PC-9 (cell line): ENCODE measurements at regions not wholly inside any gene's neighbourhood (a gene's known extent, or its start where the extent isn't known, plus 50 kb on each side); places are given as distances from the start of the nearest gene placed in this dataset.
"Not testable (repeated sequence)": the region's sequence is repeated elsewhere in the genome, so short reads cannot be mapped to it uniquely, and the experiment has no call there.

Experiments
- BruUV-seq: library from RNA; stranded (reverse); fragments of 400-500 nt; replicated peaks from 2 replicates; lab custom pipeline; 2021; lab: Mats Ljungman, UMichigan
- CTCF ChIA-PET: fragments of 300-600 bp; sonication (Branson Sonifier 250); formaldehyde crosslinking; loops from one replicate; lab custom pipeline; 2022; ENCODE audit warnings: antibody characterized with exemption; lab: Charles Lee
- POLR2A ChIA-PET: fragments of 300-600 bp; sonication (Branson Sonifier 250); formaldehyde crosslinking; loops from one replicate; lab custom pipeline; 2022; ENCODE audit warnings: antibody characterized with exemption; ENCODE audit not compliant: unreplicated experiment; lab: Charles Lee
- DNase-seq, 2 experiments: peaks; one replicate each; pipeline versions ENCODE4 v3.0.0 to v3.0.0-alpha.2; 2015 to 2022; ENCODE audit warnings: mixed read lengths in 1 of 2
- H2AFZ ChIP-seq: fragments of 200-600 bp; sonication (generic); 2 replicates; pipeline ENCODE4 v1.8.1; 2017; ENCODE audit warnings: antibody characterized with exemption
- H3F3A ChIP-seq: fragments of 200-600 bp; sonication (generic); 2 replicates; pipeline ENCODE4 v1.8.1; 2017; ENCODE audit warnings: antibody characterized with exemption, mild to moderate bottlenecking, low read depth; ENCODE audit not compliant: insufficient read depth
- H3K27ac ChIP-seq: fragments of 200-600 bp; sonication (generic); 2 replicates; pipeline ENCODE4 v1.6.1; 2016; ENCODE audit warnings: mixed run types
- H3K27me3 ChIP-seq: fragments of 200-600 bp; sonication (generic); 2 replicates; pipeline ENCODE4 v1.6.1; 2016; ENCODE audit warnings: low read depth, mixed run types; ENCODE audit not compliant: insufficient read depth
- H3K36me3 ChIP-seq: fragments of 200-600 bp; sonication (generic); 2 replicates; pipeline ENCODE4 v1.6.1; 2016; ENCODE audit warnings: low read depth, mixed run types
- H3K4me1 ChIP-seq: fragments of 200-600 bp; sonication (generic); replicated peaks from 2 replicates; pipeline ENCODE4 v1.6.1; 2016; ENCODE audit warnings: mixed run types; ENCODE audit not compliant: insufficient read depth
- H3K4me2 ChIP-seq: fragments of 200-600 bp; sonication (generic); 2 replicates; pipeline ENCODE4 v1.6.1; 2017; ENCODE audit warnings: mixed run types
- H3K4me3 ChIP-seq: fragments of 200-600 bp; sonication (generic); 2 replicates; pipeline ENCODE4 v1.6.1; 2016; ENCODE audit warnings: mixed run types
- H3K79me2 ChIP-seq: fragments of 200-600 bp; sonication (generic); 2 replicates; pipeline ENCODE4 v1.6.1; 2017; ENCODE audit warnings: low read depth, mixed run types
- H3K9me2 ChIP-seq: fragments of 200-600 bp; sonication (generic); 2 replicates; pipeline ENCODE4 v1.8.1; 2017; ENCODE audit warnings: mild to moderate bottlenecking; ENCODE audit not compliant: insufficient read depth
- H3K9me3 ChIP-seq: fragments of 200-600 bp; sonication (generic); 2 replicates; pipeline ENCODE4 v1.8.1; 2016; ENCODE audit warnings: low read depth; ENCODE audit not compliant: insufficient read depth
- H4K20me1 ChIP-seq: fragments of 200-600 bp; sonication (generic); 2 replicates; pipeline ENCODE4 v1.8.1; 2017; ENCODE audit not compliant: insufficient read depth
- intact Hi-C: fragments of 100-400 bp; cut with micrococcal nuclease; formaldehyde crosslinking; loops from one replicate; pipeline ENCODE4 v1.10.0; 2022; ENCODE audit not compliant: unreplicated experiment

DNA sequence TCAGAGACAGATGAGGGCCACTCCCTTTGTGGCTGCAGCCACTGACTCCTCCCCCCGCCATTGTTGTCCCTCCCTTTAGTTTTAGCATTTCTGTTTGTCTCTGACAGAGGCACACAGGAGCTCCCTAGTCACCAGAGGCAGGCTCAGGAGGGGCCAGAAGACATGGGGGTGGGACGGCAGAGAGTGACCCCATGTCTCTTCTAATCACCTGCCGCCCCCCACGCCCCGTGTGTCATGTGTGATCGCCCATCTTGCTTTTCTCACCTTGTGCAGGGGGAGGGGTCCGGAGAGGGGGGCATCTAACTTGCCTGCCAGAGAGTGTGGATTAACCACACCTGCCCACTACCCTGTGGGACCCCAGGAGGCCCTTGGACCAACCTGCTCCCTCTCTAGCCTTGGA, 246.7 kb upstream of the TP53TG3C start:
- POLR2A ChIA-PET, H3K9me3 ChIP-seq, H3K36me3 ChIP-seq, H3K27me3 ChIP-seq, H4K20me1 ChIP-seq, H3K4me2 ChIP-seq, H3F3A ChIP-seq, BruUV-seq, CTCF ChIA-PET, H2AFZ ChIP-seq, H3K4me3 ChIP-seq, H3K27ac ChIP-seq, DNase-seq, H3K4me1 ChIP-seq, H3K79me2 ChIP-seq, H3K9me2 ChIP-seq, intact Hi-C loops: not testable (repeated sequence)

DNA sequence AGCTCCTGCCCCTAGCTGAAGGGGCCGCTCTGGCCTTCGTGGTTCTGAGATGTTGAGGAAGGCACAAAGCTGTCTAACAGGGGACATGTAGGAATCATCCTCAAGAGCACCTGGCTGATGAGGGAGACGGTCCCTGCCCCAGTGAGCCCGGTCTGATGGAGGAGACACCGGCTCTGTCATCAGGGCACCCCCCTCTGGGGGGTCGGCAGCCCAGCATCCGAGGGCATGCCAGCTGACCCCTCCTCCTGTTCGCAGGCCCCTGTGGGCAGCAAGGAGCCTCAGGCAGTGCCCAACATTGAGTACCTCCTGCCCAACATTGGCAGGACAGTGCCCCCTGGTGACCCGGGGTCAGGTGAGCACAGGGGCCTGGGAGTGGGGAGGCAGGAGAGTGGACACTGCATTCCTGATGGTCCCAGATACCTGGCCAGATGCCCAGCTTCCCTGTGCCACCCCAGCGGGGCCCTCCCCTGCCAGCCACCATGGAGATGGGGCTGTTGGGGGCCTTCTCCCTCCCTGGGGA, 247.9 kb upstream of the TP53TG3C start:
- H2AFZ ChIP-seq, H3K9me3 ChIP-seq, H3K27me3 ChIP-seq, intact Hi-C loops, H3K4me2 ChIP-seq, H3K79me2 ChIP-seq, DNase-seq, H3K36me3 ChIP-seq, CTCF ChIA-PET, BruUV-seq, POLR2A ChIA-PET, H3K4me3 ChIP-seq, H3K4me1 ChIP-seq, H3K9me2 ChIP-seq, H3F3A ChIP-seq, H3K27ac ChIP-seq, H4K20me1 ChIP-seq: not testable (repeated sequence)

DNA sequence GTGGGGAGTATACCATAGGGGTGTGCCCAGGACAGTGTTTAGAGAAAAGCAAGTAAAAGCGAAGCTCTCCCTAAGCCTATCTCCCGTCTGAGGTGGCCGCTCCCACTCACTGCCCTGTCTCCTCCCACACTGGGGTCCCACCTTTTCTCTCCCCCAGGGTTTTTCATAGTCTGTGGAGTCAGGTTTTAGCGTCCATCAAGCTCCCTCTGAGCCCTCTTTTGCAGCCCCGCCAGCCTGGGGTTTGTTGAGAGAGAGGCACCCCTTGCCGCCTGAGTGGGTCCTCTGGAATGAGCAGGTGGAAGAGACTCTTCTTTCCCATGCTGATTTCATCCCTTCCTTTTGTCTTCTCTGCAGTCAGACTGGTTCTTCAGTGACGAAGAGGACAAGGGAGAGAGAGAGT, 248.7 kb upstream of the TP53TG3C start:
- H3K4me3 ChIP-seq, POLR2A ChIA-PET, DNase-seq, H3F3A ChIP-seq, CTCF ChIA-PET, H3K4me1 ChIP-seq, BruUV-seq, H3K9me3 ChIP-seq, H2AFZ ChIP-seq, H3K79me2 ChIP-seq, H3K27me3 ChIP-seq, H3K36me3 ChIP-seq, intact Hi-C loops, H3K4me2 ChIP-seq, H4K20me1 ChIP-seq, H3K27ac ChIP-seq, H3K9me2 ChIP-seq: not testable (repeated sequence)

DNA sequence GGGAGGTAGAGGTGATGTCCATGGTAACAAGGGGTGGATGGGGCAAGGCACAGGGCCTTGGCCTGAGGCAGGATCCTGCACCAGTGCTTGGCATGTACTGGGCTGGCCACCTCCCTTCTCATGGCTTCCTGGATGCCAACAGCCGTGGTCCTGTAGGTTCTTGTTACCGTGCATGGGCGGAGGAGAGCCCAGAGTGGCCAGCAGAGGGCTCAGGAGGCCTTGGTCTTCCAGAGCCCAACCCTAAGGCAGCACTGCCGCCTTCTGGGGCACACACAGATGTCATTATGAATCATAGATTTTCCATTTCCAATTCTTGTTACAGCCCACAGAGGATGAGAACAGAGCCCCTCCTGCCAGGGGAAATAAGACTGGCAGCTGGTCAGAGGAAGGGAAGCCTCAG, 254.2 kb upstream of the TP53TG3C start:
- H3K27ac ChIP-seq, H3F3A ChIP-seq, DNase-seq, POLR2A ChIA-PET, H3K4me2 ChIP-seq, H3K4me3 ChIP-seq, H3K4me1 ChIP-seq, H3K36me3 ChIP-seq, CTCF ChIA-PET, intact Hi-C loops, BruUV-seq, H2AFZ ChIP-seq, H3K9me3 ChIP-seq, H3K9me2 ChIP-seq, H3K79me2 ChIP-seq, H4K20me1 ChIP-seq, H3K27me3 ChIP-seq: not testable (repeated sequence)

DNA sequence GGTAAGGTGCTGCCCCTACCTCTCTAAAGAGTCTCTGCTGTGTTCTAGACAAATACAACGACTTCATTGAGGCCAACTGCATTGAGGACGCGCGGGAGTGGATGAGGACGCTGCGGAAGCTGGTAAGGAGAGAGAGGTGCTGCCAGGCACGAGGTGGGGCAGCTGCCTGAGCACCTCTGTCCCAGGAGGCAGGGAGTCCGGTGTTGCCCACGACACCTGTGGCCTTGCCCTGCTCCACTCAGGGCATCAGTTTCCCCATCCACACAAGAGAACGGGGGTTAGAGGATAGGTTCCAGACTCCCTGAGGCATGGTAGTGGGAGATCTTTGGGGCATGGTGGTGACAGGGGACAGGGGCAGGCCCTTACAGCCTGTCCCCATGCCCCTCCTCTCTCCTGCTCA, 256.1 kb upstream of the TP53TG3C start:
- POLR2A ChIA-PET, H3K27ac ChIP-seq, H3F3A ChIP-seq, H3K9me3 ChIP-seq, H3K4me1 ChIP-seq, H3K4me3 ChIP-seq, DNase-seq, H3K79me2 ChIP-seq, H3K9me2 ChIP-seq, H3K4me2 ChIP-seq, H3K36me3 ChIP-seq, intact Hi-C loops, H4K20me1 ChIP-seq, CTCF ChIA-PET, H3K27me3 ChIP-seq, H2AFZ ChIP-seq, BruUV-seq: not testable (repeated sequence)
